Osteoblast (primary cell): ENCODE measurements at regions not wholly inside any gene's neighbourhood (a gene's known extent, or its start where the extent isn't known, plus 50 kb on each side); places are given as distances from the start of the nearest gene placed in this dataset.

Source experiments
- DNase-seq: peaks from one replicate; pipeline ENCODE4 v3.0.0; 2011; ENCODE audit warnings: low spot score, mixed read lengths; ENCODE audit not compliant: insufficient read length; ENCODE audit errors: missing footprints
- H2AFZ ChIP-seq: 2 replicates; pipeline ENCODE4 v1.6.0; 2011; ENCODE audit warnings: mild to moderate bottlenecking, low read length
- H3K27ac ChIP-seq: 2 replicates; pipeline ENCODE4 v1.5.1; 2011; ENCODE audit warnings: mild to moderate bottlenecking, low read depth, low read length, moderate library complexity
- H3K27me3 ChIP-seq: 2 replicates; pipeline ENCODE4 v1.6.0; 2012; ENCODE audit warnings: mild to moderate bottlenecking, control low read depth, inconsistent platforms, low read length, moderate library complexity; ENCODE audit not compliant: insufficient read depth
- H3K36me3 ChIP-seq: 2 replicates; pipeline ENCODE4 v1.5.1; 2011; ENCODE audit warnings: mild to moderate bottlenecking, low read length, control low read depth, moderate library complexity; ENCODE audit not compliant: insufficient read depth
- H3K4me1 ChIP-seq: 2 replicates; pipeline ENCODE4 v1.5.1; 2011; ENCODE audit warnings: mild to moderate bottlenecking, low read length, control low read depth, moderate library complexity; ENCODE audit not compliant: insufficient read depth
- H3K4me2 ChIP-seq: 2 replicates; pipeline ENCODE4 v1.6.0; 2011; ENCODE audit warnings: mild to moderate bottlenecking, low read length; ENCODE audit not compliant: insufficient read depth
- H3K4me3 ChIP-seq: fragments of 200-600 bp; sonication (generic); 3 replicates; pipeline ENCODE4 v1.5.1; 2012; ENCODE audit warnings: mild to moderate bottlenecking, low read length, inconsistent platforms; ENCODE audit not compliant: insufficient read depth
- H3K79me2 ChIP-seq: 2 replicates; pipeline ENCODE4 v1.6.0; 2012; ENCODE audit warnings: mild to moderate bottlenecking, low read length, control low read depth, inconsistent platforms; ENCODE audit not compliant: insufficient read depth
- H3K9me3 ChIP-seq: 2 replicates; pipeline ENCODE4 v1.5.1; 2011; ENCODE audit warnings: low read depth, low read length, control low read depth
- H4K20me1 ChIP-seq: 2 replicates; pipeline ENCODE4 v1.6.0; 2012; ENCODE audit warnings: mild to moderate bottlenecking, low read length, control low read depth; ENCODE audit not compliant: insufficient read depth
- CTCF ChIP-seq: IDR thresholded peaks from 2 replicates; pipeline ENCODE4 v1.5.1; 2011; ENCODE audit warnings: mild to moderate bottlenecking, low read depth, low read length, moderate library complexity; ENCODE audit errors: extremely low read depth

GRCh38 chr13:39935155-39935554 is 279.7 kb downstream of the COG6 start:
- no peaks in the 10 kb centered on the region for H3K79me2 ChIP-seq
- no peak overlapping the region for H3K4me2 ChIP-seq
- no peak for DNase-seq
- H4K20me1 ChIP-seq, result no peaks in the 10 kb centered on the region
- no peaks in the 10 kb centered on the region for H3K4me1 ChIP-seq
- no peaks in the 10 kb centered on the region for H3K36me3 ChIP-seq
- H3K27me3 ChIP-seq, result no peaks in the 10 kb centered on the region
- H2AFZ ChIP-seq, result no peak overlapping the region
- H3K27ac ChIP-seq, result no peak overlapping the region
- TF ChIP-seq CTCF, result no peak
- no peaks in the 10 kb centered on the region for H3K9me3 ChIP-seq
- H3K4me3 ChIP-seq, result no peak overlapping the region

- no peaks in the 10 kb centered on the region for H3K27me3 ChIP-seq
- TF ChIP-seq CTCF, result no peak
- H3K4me3 ChIP-seq, result no peak overlapping the region
- no peak overlapping the region for H3K4me2 ChIP-seq
- no peak overlapping the region for H3K27ac ChIP-seq
- DNase-seq, result no peak
- H3K36me3 ChIP-seq, result no peaks in the 10 kb centered on the region
- H3K4me1 ChIP-seq, result peaks cover 12% of the 10 kb centered on the region
- H3K79me2 ChIP-seq, result no peaks in the 10 kb centered on the region
- no peak overlapping the region for H2AFZ ChIP-seq
- no peaks in the 10 kb centered on the region for H3K9me3 ChIP-seq
- no peaks in the 10 kb centered on the region for H4K20me1 ChIP-seq
Measured at GRCh38 chr13:39938596-39938995, 283.1 kb downstream of the COG6 start.

- Histone ChIP-seq H3K79me2 (no peaks in the 10 kb centered on the region), H2AFZ (no peak overlapping the region)
Measured at GRCh38 chr13:39941236-39941635, 285.8 kb downstream of the COG6 start.

GRCh38 chr13:39941911-39942551 is 286.6 kb downstream of the COG6 start:
- H3K4me2 ChIP-seq, result no peak overlapping the region

More at GRCh38 chr13:39941236-39941635, 285.8 kb downstream of the COG6 start:
- Histone ChIP-seq H3K4me2 (no peak overlapping the region), H3K4me1 (peaks cover 12% of the 10 kb centered on the region), H3K4me3 (no peak overlapping the region), H3K27ac (no peak overlapping the region), H4K20me1 (no peaks in the 10 kb centered on the region), H3K36me3 (no peaks in the 10 kb centered on the region), H3K27me3 (no peaks in the 10 kb centered on the region), H3K9me3 (no peaks in the 10 kb centered on the region)
- no peak for TF ChIP-seq CTCF
- no peak for DNase-seq

More at GRCh38 chr13:39941911-39942551, 286.6 kb downstream of the COG6 start:
- Histone ChIP-seq H3K79me2 (no peaks in the 10 kb centered on the region), H3K36me3 (no peaks in the 10 kb centered on the region), H3K27me3 (no peaks in the 10 kb centered on the region), H2AFZ (peak overlapping the region; percentile 8), H4K20me1 (no peaks in the 10 kb centered on the region), H3K4me1 (peaks cover 12% of the 10 kb centered on the region), H3K4me3 (no peak overlapping the region), H3K27ac (no peak overlapping the region), H3K9me3 (no peaks in the 10 kb centered on the region)
- DNase-seq, result no peak
- TF ChIP-seq CTCF, result no peak
